Astrocyte of the spinal cord (primary cell): ENCODE measurements at regions not wholly inside any gene's neighbourhood (a gene's known extent, or its start where the extent isn't known, plus 50 kb on each side); places are given as distances from the start of the nearest gene placed in this dataset.

Experiments
- DNase-seq: peaks from one replicate; pipeline ENCODE4 v3.0.0; 2011; ENCODE audit warnings: low read depth, low spot score
- H3K4me3 ChIP-seq: 2 replicates; pipeline ENCODE4 v1.5.1; 2011; ENCODE audit warnings: low read depth, mild to moderate bottlenecking, low read length, moderate library complexity
- CTCF ChIP-seq: IDR thresholded peaks from 2 replicates; pipeline ENCODE4 v1.5.1; 2012; ENCODE audit warnings: low read depth, mild to moderate bottlenecking, low read length, inconsistent platforms
- in situ Hi-C: cut with HindIII; loops from 2 replicates; pipeline ENCODE4 v1.10.0; 2017; ENCODE audit warnings: low sequenced_read_pairs

- no peak for DNase-seq
- no peak for TF ChIP-seq CTCF
- in situ Hi-C loops = no loop called here
- H3K4me3 ChIP-seq = no peak overlapping the region
Measured at GRCh38 chr2:198596985-198597384, 792.6 kb downstream of the PLCL1 start.

- no peak overlapping the region for H3K4me3 ChIP-seq
- in situ Hi-C loops = no loop called here
- no peak for TF ChIP-seq CTCF
- no peak for DNase-seq
Measured at GRCh38 chr2:198595721-198596120, 791.3 kb downstream of the PLCL1 start.

- in situ Hi-C loops = no loop called here
- no peak for DNase-seq
Measured at GRCh38 chr2:198591586-198591985, 787.2 kb downstream of the PLCL1 start.

GRCh38 chr2:198587741-198588140 lies 783.3 kb downstream of the PLCL1 start:
- no peak overlapping the region for H3K4me3 ChIP-seq
- in situ Hi-C loops = no loop called here
- DNase-seq = no peak
- TF ChIP-seq CTCF = no peak

More at GRCh38 chr2:198591586-198591985, 787.2 kb downstream of the PLCL1 start:
- H3K4me3 ChIP-seq = no peak overlapping the region
- no peak for TF ChIP-seq CTCF

- in situ Hi-C loops = no loop called here
- DNase-seq = no peak
- no peak for TF ChIP-seq CTCF
- H3K4me3 ChIP-seq = no peak overlapping the region
Measured at GRCh38 chr2:198587240-198587639, 782.8 kb downstream of the PLCL1 start.

GRCh38 chr2:198571393-198571792 lies 767.0 kb downstream of the PLCL1 start:
- TF ChIP-seq CTCF = no peak
- in situ Hi-C loops = no loop called here
- no peak for DNase-seq
- H3K4me3 ChIP-seq = no peak overlapping the region

GRCh38 chr2:198558176-198558575 lies 753.8 kb downstream of the PLCL1 start:
- TF ChIP-seq CTCF = no peak
- no peak for DNase-seq
- in situ Hi-C loops = no loop called here
- no peak overlapping the region for H3K4me3 ChIP-seq
